IPS DF 6.9 (cell line): ENCODE measurements at regions not wholly inside any gene's neighbourhood (a gene's known extent, or its start where the extent isn't known, plus 50 kb on each side); places are given as distances from the start of the nearest gene placed in this dataset.
"Not testable (repeated sequence)": the region's sequence is repeated elsewhere in the genome, so short reads cannot be mapped to it uniquely, and the experiment has no call there.

ENCODE experiments used
- DNase-seq: peaks from one replicate; pipeline ENCODE4 v3.0.0-alpha.2; 2013; ENCODE audit warnings: low read depth, low spot score
- H3K27ac ChIP-seq: one replicate; pipeline ENCODE4 v1.5.1; 2013; ENCODE audit warnings: low read length, control low read depth
- H3K27me3 ChIP-seq: 2 replicates; pipeline ENCODE4 v1.6.1; 2013; ENCODE audit warnings: mild to moderate bottlenecking, low read length; ENCODE audit not compliant: control insufficient read depth, insufficient read depth
- H3K36me3 ChIP-seq: 2 replicates; pipeline ENCODE4 v1.6.1; 2013; ENCODE audit warnings: low read length; ENCODE audit not compliant: control insufficient read depth, insufficient read depth
- H3K4me1 ChIP-seq: 2 replicates; pipeline ENCODE4 v1.6.1; 2013; ENCODE audit warnings: low read length; ENCODE audit not compliant: control insufficient read depth, insufficient read depth
- H3K4me3 ChIP-seq: 2 replicates; pipeline ENCODE4 v1.5.1; 2013; ENCODE audit warnings: mild to moderate bottlenecking, low read length
- H3K9me3 ChIP-seq: 2 replicates; pipeline ENCODE4 v1.6.1; 2013; ENCODE audit warnings: low read length, inconsistent platforms; ENCODE audit not compliant: control insufficient read depth, insufficient read depth
- WGBS: extraction: QIAGEN DNeasy Blood & Tissue Kit; methylation state at CpG from one replicate; pipeline ENCODE4 v1.1.7; 2013; ENCODE audit warnings: mixed read lengths, missing lambda C conversion rate; ENCODE audit not compliant: insufficient read length, insufficient coverage; 5-methylcytosine and 5-hydroxymethylcytosine counted together

DNA sequence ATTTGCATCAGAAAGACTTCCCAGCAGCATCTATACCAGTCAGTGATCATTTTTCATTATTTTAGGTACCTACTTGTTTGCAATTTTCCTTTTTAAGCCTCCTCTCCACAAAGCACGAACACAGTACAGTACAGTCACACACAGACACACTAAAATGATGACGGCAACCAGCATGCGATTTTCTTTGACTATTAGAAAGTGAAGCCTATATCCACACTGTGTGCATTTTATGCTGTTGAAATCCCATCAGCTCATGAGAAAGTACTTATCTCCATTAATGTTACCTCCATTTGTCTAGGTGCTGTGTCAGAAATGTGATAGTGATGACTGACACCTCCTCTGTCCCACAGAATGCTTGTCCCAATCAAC lies 294.7 kb upstream of the MEIS2 start:
- no peaks in the 10 kb centered on the region for H3K27me3 ChIP-seq
- H3K4me1 ChIP-seq, result no peaks in the 10 kb centered on the region
- no peak overlapping the region for H3K27ac ChIP-seq
- H3K36me3 ChIP-seq, result no peaks in the 10 kb centered on the region
- DNase-seq, result no peak
- no peak overlapping the region for H3K4me3 ChIP-seq
- no peaks in the 10 kb centered on the region; the same call in 1 of the 2 replicates for H3K9me3 ChIP-seq
- no CpG with 5 or more reads among the region's 3 CpGs for WGBS

GRCh38 chr15:37397266-37398022 lies 297.1 kb upstream of the MEIS2 start:
- no peak overlapping the region for H3K27ac ChIP-seq
- no peaks in the 10 kb centered on the region for H3K4me1 ChIP-seq
- H3K27me3 ChIP-seq, result no peaks in the 10 kb centered on the region
- no peaks in the 10 kb centered on the region for H3K36me3 ChIP-seq
- no peak overlapping the region for H3K4me3 ChIP-seq
- no CpG with 5 or more reads among the region's 3 CpGs for WGBS
- DNase-seq, result no peak
- no peaks in the 10 kb centered on the region for H3K9me3 ChIP-seq

GRCh38 chr15:37416103-37416502 lies 315.8 kb upstream of the MEIS2 start:
- Histone ChIP-seq H3K27me3 (no peaks in the 10 kb centered on the region), H3K36me3 (no peaks in the 10 kb centered on the region), H3K27ac (no peak overlapping the region), H3K9me3 (no peaks in the 10 kb centered on the region), H3K4me3 (no peak overlapping the region), H3K4me1 (no peaks in the 10 kb centered on the region)
- no CpG with 5 or more reads among the region's 1 CpG for WGBS
- DNase-seq, result no peak

GRCh38 chr15:37425541-37425940 lies 325.2 kb upstream of the MEIS2 start:
- no peak overlapping the region for H3K27ac ChIP-seq
- no peaks in the 10 kb centered on the region for H3K4me1 ChIP-seq
- no peak for DNase-seq
- no peak overlapping the region for H3K4me3 ChIP-seq
- H3K27me3 ChIP-seq, result no peaks in the 10 kb centered on the region
- no peaks in the 10 kb centered on the region for H3K9me3 ChIP-seq
- no peaks in the 10 kb centered on the region for H3K36me3 ChIP-seq
- WGBS, result no CpG with 5 or more reads among the region's 1 CpG

GRCh38 chr15:37427393-37427792 lies 327.0 kb upstream of the MEIS2 start:
- not testable (repeated sequence) for DNase-seq, H3K9me3 ChIP-seq, H3K4me3 ChIP-seq, H3K4me1 ChIP-seq, H3K27me3 ChIP-seq, H3K36me3 ChIP-seq, H3K27ac ChIP-seq
- WGBS, result no CpG with 5 or more reads among the region's 12 CpGs

DNA sequence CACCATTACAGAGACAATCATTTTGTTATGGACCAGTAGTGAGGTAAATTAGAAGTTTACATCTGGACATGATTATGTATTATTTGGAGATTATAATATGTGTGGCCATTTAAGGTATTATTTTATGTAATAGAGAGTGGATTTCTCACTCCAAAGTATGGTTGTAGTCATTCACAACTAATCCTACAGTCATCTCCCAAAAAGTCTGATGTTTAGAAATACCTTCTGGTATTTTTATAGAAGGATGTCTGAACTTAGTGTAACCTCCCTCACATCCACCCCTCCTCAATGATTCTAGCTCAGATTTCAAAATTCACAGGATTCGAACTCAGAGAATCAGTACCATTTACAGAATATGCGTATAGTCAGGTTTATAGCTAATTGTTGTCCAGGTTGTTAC lies 346.6 kb upstream of the MEIS2 start:
- no CpG with 5 or more reads among the region's 2 CpGs for WGBS
- H3K4me1 ChIP-seq, result no peaks in the 10 kb centered on the region
- no peaks in the 10 kb centered on the region for H3K27me3 ChIP-seq
- no peak overlapping the region for H3K4me3 ChIP-seq
- no peak overlapping the region for H3K27ac ChIP-seq
- no peaks in the 10 kb centered on the region for H3K36me3 ChIP-seq
- DNase-seq, result no peak
- no peaks in the 10 kb centered on the region for H3K9me3 ChIP-seq

DNA sequence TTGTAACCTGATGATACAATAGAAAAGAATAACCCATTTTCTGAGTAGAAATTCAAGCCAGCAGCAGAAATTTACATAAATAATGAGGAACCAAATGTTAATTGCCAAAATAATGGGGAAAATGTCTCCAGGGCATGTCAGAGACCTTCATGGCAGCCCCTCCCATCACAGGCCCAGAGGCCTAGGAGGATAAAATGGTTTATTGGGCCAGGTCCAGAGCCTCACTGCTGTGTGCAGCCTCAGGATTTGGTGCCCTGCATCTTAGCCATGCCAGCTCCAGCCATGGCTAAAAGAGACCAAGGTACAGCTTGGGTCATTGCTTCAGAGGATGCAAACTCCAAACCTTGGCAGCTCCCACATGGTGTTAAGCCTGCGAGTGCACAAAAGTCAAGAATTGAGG lies 352.1 kb upstream of the MEIS2 start:
- no peaks in the 10 kb centered on the region for H3K4me1 ChIP-seq
- no peak overlapping the region for H3K4me3 ChIP-seq
- H3K36me3 ChIP-seq, result no peaks in the 10 kb centered on the region
- no peak for DNase-seq
- H3K27ac ChIP-seq, result no peak overlapping the region
- no CpG with 5 or more reads among the region's 1 CpG for WGBS
- H3K27me3 ChIP-seq, result no peaks in the 10 kb centered on the region
- no peaks in the 10 kb centered on the region for H3K9me3 ChIP-seq

GRCh38 chr15:37480482-37480881 lies 380.1 kb upstream of the MEIS2 start:
- Histone ChIP-seq H3K27me3 (no peaks in the 10 kb centered on the region), H3K4me3 (no peak overlapping the region), H3K4me1 (no peaks in the 10 kb centered on the region), H3K27ac (no peak overlapping the region), H3K9me3 (no peaks in the 10 kb centered on the region), H3K36me3 (no peaks in the 10 kb centered on the region)
- DNase-seq, result no peak
- WGBS, result 100% methylated on average over 2 of the region's 3 CpGs

GRCh38 chr15:37481126-37481525 lies 380.8 kb upstream of the MEIS2 start:
- DNase-seq, result no peak
- no CpG with 5 or more reads among the region's 1 CpG for WGBS
- no peaks in the 10 kb centered on the region for H3K36me3 ChIP-seq
- no peaks in the 10 kb centered on the region for H3K9me3 ChIP-seq
- no peak overlapping the region for H3K27ac ChIP-seq
- no peaks in the 10 kb centered on the region for H3K27me3 ChIP-seq
- H3K4me3 ChIP-seq, result no peak overlapping the region
- no peaks in the 10 kb centered on the region for H3K4me1 ChIP-seq

GRCh38 chr15:37483779-37484178 lies 383.4 kb upstream of the MEIS2 start:
- DNase-seq, result no peak
- H3K27ac ChIP-seq, result no peak overlapping the region
- WGBS, result no CpG with 5 or more reads among the region's 6 CpGs

GRCh38 chr15:37485056-37485455 lies 384.7 kb upstream of the MEIS2 start:
- WGBS, result no CpG with 5 or more reads among the region's 4 CpGs
- no peaks in the 10 kb centered on the region for H3K27me3 ChIP-seq
- DNase-seq, result no peak
- H3K27ac ChIP-seq, result no peak overlapping the region
- H3K9me3 ChIP-seq, result no peaks in the 10 kb centered on the region
- H3K4me3 ChIP-seq, result no peak overlapping the region
- no peaks in the 10 kb centered on the region for H3K36me3 ChIP-seq
- no peaks in the 10 kb centered on the region for H3K4me1 ChIP-seq

More at GRCh38 chr15:37483779-37484178, 383.4 kb upstream of the MEIS2 start:
- no peaks in the 10 kb centered on the region for H3K36me3 ChIP-seq
- no peaks in the 10 kb centered on the region for H3K9me3 ChIP-seq
- H3K27me3 ChIP-seq, result no peaks in the 10 kb centered on the region
- no peak overlapping the region for H3K4me3 ChIP-seq
- H3K4me1 ChIP-seq, result no peaks in the 10 kb centered on the region
